Kidney epithelial cell (primary cell): ENCODE measurements at regions not wholly inside any gene's neighbourhood (a gene's known extent, or its start where the extent isn't known, plus 50 kb on each side); places are given as distances from the start of the nearest gene placed in this dataset.

Experiments used
- DNase-seq: peaks from one replicate; pipeline ENCODE4 v3.0.0-alpha.2; 2010; ENCODE audit warnings: low read depth
- H3K27me3 ChIP-seq: 2 replicates; pipeline ENCODE4 v1.6.0; 2011; ENCODE audit warnings: low read length; ENCODE audit not compliant: control insufficient read depth, insufficient read depth
- H3K36me3 ChIP-seq: 2 replicates; pipeline ENCODE4 v1.5.1; 2011; ENCODE audit warnings: low read length; ENCODE audit not compliant: control insufficient read depth, insufficient read depth
- H3K4me3 ChIP-seq: 2 replicates; pipeline ENCODE4 v1.5.1; 2011; ENCODE audit warnings: low read depth, mild to moderate bottlenecking, control low read depth, low read length
- TF ChIP-seq, protein P1 (sequence below): IDR thresholded peaks from 2 replicates; pipeline ENCODE4 v1.5.1; 2011; ENCODE audit warnings: mild to moderate bottlenecking, moderate library complexity, low read length, control low read depth, inconsistent platforms; ENCODE audit not compliant: insufficient read depth, poor library complexity, severe bottlenecking

DNA sequence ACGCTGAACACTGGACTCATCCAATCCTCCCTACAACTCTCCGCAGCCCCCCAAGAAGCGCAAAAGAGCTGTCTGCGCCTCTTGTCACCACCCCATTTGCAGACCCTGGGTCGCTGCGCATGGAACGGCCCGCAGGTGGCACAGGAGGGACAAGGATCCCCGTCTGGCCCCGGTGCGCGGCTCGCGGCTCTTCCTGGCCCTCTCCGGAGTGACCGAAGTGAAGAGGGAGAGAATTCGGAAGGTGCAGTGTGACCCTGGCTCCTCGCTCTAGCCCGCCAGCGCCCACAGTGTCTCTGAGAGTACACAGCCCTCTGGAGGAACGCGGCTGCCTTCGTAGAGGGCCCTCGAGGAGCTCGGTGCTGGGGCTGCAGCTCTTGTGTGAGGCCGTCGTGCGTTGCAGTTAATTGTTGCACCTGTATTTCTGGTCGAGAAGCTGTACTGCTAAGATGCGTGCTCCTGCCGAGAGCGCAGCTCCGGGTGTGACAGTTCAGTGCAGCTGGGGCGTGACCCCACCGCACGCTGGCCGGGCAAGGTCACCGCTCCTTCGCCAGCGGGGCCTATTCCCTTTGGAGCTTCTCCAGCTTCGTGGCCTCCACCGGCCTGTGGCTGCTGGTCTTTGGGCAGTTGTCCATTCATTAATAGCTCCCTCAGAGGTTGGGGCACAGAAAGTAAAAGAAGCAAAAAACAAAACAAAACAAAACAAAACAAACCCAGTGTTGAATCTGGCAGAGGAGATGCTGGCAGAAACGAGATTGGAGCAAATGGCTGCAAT lies 119.0 kb downstream of the SEC23IP start:
- H3K36me3 ChIP-seq: no peaks in the 10 kb centered on the region
- TF ChIP-seq, protein P1, sequence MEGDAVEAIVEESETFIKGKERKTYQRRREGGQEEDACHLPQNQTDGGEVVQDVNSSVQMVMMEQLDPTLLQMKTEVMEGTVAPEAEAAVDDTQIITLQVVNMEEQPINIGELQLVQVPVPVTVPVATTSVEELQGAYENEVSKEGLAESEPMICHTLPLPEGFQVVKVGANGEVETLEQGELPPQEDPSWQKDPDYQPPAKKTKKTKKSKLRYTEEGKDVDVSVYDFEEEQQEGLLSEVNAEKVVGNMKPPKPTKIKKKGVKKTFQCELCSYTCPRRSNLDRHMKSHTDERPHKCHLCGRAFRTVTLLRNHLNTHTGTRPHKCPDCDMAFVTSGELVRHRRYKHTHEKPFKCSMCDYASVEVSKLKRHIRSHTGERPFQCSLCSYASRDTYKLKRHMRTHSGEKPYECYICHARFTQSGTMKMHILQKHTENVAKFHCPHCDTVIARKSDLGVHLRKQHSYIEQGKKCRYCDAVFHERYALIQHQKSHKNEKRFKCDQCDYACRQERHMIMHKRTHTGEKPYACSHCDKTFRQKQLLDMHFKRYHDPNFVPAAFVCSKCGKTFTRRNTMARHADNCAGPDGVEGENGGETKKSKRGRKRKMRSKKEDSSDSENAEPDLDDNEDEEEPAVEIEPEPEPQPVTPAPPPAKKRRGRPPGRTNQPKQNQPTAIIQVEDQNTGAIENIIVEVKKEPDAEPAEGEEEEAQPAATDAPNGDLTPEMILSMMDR: no peak
- H3K4me3 ChIP-seq: no peak overlapping the region
- H3K27me3 ChIP-seq: peaks cover 13% of the 10 kb centered on the region
- no peak for DNase-seq

DNA sequence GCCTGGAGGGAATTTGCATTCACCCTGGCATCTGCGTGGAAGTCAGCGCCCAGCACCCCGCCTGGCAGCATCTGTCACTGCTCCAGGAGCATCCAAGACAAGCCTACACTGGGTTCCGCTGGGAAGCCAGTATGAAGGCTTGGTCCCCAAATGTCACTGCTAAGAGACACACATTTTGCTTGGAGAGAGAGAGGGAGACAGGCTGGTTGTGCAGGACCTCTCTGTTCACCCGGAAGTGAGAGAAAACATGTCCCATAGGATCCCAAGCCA lies 119.5 kb downstream of the SEC23IP start:
- H3K4me3 ChIP-seq: no peak overlapping the region
- DNase-seq: no peak
- H3K36me3 ChIP-seq: no peaks in the 10 kb centered on the region
- TF ChIP-seq, protein P1: no peak
- peaks cover 13% of the 10 kb centered on the region for H3K27me3 ChIP-seq

DNA sequence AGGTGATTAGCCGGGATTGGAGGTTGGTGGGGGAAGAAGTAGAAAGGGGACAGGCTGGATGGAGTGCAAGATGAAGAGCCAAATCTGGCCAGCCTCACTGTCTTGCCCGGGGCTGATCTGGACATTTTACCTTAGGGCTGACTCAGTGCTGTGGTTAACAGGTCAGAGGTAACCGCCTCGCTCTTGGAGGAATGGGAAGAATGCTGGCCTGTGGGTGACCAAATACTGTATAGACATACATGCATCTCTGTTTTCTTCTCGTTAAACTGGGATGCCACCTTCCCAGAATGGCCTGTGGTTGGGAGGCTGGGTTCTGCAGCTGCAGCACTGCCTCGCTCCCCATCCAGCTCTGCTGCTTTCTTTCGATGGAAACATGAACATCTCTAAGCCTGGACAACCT lies 120.0 kb downstream of the SEC23IP start:
- H3K4me3 ChIP-seq: no peak overlapping the region
- peaks cover 13% of the 10 kb centered on the region for H3K27me3 ChIP-seq
- TF ChIP-seq, protein P1: no peak
- DNase-seq: peak; percentile 21
- no peaks in the 10 kb centered on the region for H3K36me3 ChIP-seq

DNA sequence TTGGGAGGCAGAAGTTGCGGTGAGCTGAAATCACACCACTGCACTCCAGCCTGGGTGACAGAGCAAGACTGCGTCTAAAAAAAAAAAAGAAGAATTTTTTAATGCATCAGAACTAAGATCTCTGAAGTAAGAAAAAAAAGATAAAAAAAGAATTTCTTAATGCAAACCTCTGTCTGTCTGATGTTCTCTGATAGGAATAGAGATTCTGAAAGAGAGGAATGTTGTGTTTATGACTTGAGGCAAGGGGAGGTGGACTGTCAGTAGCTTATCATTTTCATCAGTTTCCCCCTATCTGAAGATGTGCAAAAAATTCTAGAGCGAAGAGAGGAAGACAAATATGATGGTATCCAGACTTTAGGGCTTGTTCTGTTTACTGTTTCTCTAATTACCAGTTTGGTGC lies 121.5 kb downstream of the SEC23IP start:
- Histone ChIP-seq H3K36me3 (no peaks in the 10 kb centered on the region), H3K27me3 (peaks cover 13% of the 10 kb centered on the region), H3K4me3 (no peak overlapping the region)
- no peak for DNase-seq
- TF ChIP-seq, protein P1: no peak

DNA sequence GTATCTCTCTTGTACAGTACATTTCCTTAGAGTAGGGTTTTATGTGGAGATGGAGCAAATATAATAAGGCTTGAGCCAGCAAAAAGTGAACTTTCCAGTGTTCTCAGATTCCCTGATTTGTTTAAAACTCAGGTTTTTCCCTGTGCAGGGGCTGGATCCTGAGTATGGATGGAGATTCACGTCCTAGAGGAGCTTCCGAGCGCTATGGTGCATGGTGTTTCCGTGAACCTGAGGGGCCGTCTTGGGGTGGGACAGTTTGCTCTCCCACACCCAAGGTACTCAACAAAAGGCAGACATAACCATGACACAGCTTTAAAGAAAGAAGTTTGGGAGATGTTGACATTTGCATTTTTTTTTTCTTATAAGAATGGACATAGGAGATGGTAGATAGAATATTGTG lies 122.5 kb downstream of the SEC23IP start:
- peaks cover 13% of the 10 kb centered on the region for H3K27me3 ChIP-seq
- no peaks in the 10 kb centered on the region for H3K36me3 ChIP-seq
- no peak overlapping the region for H3K4me3 ChIP-seq
- TF ChIP-seq, protein P1: no peak
- no peak for DNase-seq

DNA sequence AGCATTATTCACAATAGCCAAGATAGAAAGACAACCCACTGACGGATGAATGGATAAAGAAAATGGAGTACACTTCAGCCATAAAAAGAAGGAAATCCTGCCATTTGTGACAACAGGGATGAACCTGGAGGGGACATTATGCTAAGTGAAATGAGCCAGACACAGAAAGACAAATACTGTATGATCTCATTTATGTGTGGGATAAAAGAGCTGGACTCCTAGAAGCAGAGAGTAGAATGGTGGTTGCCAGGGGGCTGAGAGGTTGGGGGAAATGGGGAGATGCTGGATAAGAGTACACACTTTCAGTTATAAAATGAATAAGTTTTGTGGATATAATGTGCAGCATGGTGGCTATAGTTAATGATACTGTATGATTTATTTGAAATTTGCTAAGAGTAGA lies 124.4 kb downstream of the SEC23IP start:
- H3K36me3 ChIP-seq: no peaks in the 10 kb centered on the region
- H3K4me3 ChIP-seq: no peak overlapping the region
- TF ChIP-seq, protein P1: no peak
- no peak for DNase-seq
- peaks cover 4% of the 10 kb centered on the region for H3K27me3 ChIP-seq
